ENCODE measurements at regions not wholly inside any gene's neighbourhood (a gene's known extent, or its start where the extent isn't known, plus 50 kb on each side); places are given as distances from the start of the nearest gene placed in this dataset.

DNA sequence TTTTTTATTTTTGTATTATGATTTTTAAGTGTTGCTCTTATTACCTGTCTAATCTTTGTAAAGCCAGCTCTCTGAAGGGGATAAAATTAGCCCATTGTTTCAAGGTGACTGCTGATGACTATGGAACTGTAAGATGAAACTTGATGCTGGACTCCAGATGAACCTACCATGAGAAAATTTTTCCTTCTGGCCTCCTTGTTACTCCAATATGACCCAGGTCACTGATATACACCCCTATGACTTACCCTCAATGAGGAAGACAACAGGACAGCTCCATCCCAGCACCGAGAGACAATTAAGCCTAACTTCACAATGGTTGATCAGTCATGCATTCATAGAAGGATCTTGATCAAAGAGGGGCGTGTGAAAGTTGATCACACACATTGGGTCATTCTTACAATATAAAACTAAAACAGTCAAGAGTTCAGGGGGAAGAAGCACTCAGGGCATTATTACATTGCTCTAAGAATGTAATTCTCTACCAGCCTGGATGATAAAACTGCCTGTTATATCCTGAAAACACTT is 230.8 kb upstream of the AGTR2 start:
- ATAC-seq: no peak
- TF ChIP-seq ESRRG (CRISPR knock-in tag; IDR thresholded peaks at IDR 0.05): no peak
- TF ChIP-seq, protein P1, sequence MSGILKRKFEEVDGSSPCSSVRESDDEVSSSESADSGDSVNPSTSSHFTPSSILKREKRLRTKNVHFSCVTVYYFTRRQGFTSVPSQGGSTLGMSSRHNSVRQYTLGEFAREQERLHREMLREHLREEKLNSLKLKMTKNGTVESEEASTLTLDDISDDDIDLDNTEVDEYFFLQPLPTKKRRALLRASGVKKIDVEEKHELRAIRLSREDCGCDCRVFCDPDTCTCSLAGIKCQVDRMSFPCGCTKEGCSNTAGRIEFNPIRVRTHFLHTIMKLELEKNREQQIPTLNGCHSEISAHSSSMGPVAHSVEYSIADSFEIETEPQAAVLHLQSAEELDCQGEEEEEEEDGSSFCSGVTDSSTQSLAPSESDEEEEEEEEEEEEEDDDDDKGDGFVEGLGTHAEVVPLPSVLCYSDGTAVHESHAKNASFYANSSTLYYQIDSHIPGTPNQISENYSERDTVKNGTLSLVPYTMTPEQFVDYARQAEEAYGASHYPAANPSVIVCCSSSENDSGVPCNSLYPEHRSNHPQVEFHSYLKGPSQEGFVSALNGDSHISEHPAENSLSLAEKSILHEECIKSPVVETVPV (CRISPR knock-in tag; IDR thresholded peaks at IDR 0.05): no peak
- TF ChIP-seq, protein P2, sequence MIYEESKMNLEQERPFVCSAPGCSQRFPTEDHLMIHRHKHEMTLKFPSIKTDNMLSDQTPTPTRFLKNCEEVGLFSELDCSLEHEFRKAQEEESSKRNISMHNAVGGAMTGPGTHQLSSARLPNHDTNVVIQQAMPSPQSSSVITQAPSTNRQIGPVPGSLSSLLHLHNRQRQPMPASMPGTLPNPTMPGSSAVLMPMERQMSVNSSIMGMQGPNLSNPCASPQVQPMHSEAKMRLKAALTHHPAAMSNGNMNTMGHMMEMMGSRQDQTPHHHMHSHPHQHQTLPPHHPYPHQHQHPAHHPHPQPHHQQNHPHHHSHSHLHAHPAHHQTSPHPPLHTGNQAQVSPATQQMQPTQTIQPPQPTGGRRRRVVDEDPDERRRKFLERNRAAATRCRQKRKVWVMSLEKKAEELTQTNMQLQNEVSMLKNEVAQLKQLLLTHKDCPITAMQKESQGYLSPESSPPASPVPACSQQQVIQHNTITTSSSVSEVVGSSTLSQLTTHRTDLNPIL (CRISPR knock-in tag; IDR thresholded peaks at IDR 0.05; ENCODE audit: low read depth): no peak
- TF ChIP-seq CSDC2 (CRISPR knock-in tag; IDR thresholded peaks at IDR 0.05): no peak
- TF ChIP-seq RARB (CRISPR knock-in tag; IDR thresholded peaks at IDR 0.05): no peak
- TF ChIP-seq ARNTL (CRISPR knock-in tag; IDR thresholded peaks at IDR 0.05; ENCODE audit: borderline replicate concordance, low read depth): no peak
- TF ChIP-seq SNAI2 (CRISPR knock-in tag; IDR thresholded peaks at IDR 0.05): no peak
- TF ChIP-seq TOX (CRISPR knock-in tag; IDR thresholded peaks at IDR 0.05; ENCODE audit: borderline replicate concordance): no peak
- no peak for TF ChIP-seq ZFP3 (CRISPR knock-in tag; IDR thresholded peaks at IDR 0.05)
- TF ChIP-seq TCF4 (CRISPR knock-in tag; IDR thresholded peaks at IDR 0.05; ENCODE audit: borderline replicate concordance): no peak
- no peak for TF ChIP-seq ISL1 (CRISPR knock-in tag; IDR thresholded peaks at IDR 0.05)
- TF ChIP-seq GLIS3 (CRISPR knock-in tag; IDR thresholded peaks at IDR 0.05): no peak
- TF ChIP-seq, protein P3, sequence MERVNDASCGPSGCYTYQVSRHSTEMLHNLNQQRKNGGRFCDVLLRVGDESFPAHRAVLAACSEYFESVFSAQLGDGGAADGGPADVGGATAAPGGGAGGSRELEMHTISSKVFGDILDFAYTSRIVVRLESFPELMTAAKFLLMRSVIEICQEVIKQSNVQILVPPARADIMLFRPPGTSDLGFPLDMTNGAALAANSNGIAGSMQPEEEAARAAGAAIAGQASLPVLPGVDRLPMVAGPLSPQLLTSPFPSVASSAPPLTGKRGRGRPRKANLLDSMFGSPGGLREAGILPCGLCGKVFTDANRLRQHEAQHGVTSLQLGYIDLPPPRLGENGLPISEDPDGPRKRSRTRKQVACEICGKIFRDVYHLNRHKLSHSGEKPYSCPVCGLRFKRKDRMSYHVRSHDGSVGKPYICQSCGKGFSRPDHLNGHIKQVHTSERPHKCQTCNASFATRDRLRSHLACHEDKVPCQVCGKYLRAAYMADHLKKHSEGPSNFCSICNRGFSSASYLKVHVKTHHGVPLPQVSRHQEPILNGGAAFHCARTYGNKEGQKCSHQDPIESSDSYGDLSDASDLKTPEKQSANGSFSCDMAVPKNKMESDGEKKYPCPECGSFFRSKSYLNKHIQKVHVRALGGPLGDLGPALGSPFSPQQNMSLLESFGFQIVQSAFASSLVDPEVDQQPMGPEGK (CRISPR knock-in tag; IDR thresholded peaks at IDR 0.05; ENCODE audit: borderline replicate concordance): no peak
- TF ChIP-seq, protein P4, sequence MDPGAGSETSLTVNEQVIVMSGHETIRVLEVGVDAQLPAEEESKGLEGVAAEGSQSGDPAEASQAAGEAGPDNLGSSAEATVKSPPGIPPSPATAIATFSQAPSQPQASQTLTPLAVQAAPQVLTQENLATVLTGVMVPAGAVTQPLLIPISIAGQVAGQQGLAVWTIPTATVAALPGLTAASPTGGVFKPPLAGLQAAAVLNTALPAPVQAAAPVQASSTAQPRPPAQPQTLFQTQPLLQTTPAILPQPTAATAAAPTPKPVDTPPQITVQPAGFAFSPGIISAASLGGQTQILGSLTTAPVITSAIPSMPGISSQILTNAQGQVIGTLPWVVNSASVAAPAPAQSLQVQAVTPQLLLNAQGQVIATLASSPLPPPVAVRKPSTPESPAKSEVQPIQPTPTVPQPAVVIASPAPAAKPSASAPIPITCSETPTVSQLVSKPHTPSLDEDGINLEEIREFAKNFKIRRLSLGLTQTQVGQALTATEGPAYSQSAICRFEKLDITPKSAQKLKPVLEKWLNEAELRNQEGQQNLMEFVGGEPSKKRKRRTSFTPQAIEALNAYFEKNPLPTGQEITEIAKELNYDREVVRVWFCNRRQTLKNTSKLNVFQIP (CRISPR knock-in tag; IDR thresholded peaks at IDR 0.05; ENCODE audit: borderline replicate concordance, low read depth): no peak
- TF ChIP-seq ZNF8 (CRISPR knock-in tag; IDR thresholded peaks at IDR 0.05): no peak
- no peak for TF ChIP-seq ZFP30 (CRISPR knock-in tag; IDR thresholded peaks at IDR 0.05)
- no peak for TF ChIP-seq PPARA (CRISPR knock-in tag; IDR thresholded peaks at IDR 0.05; ENCODE audit: borderline replicate concordance)
- TF ChIP-seq ZNF70 (CRISPR knock-in tag; IDR thresholded peaks at IDR 0.05): no peak
- no peak for TF ChIP-seq BACH2 (CRISPR knock-in tag; IDR thresholded peaks at IDR 0.05; ENCODE audit: borderline replicate concordance)
- TF ChIP-seq ZNF565 (CRISPR knock-in tag; conservative IDR thresholded peaks at IDR 0.05; ENCODE audit: low read depth): no peak

DNA sequence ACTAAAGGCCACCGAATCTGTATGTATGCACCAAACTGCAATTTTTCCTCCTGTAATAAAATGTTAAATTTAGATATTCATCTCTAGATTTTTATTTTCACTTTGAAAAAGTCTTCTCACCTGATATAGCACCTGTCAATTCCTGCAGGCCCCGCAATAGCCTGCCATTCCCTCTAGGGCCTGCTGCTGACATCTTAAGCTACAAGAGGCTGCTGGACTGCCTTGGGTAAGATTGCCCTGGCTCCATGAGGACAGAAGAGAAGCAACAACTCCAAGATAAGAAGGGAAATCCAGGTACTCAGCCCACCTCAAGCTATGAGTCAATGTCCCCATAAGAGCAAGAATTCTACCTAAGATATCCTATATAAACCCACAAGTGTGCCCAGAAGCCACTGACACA is 230.2 kb upstream of the AGTR2 start:
- TF ChIP-seq ZNF565 (CRISPR knock-in tag; conservative IDR thresholded peaks at IDR 0.05; ENCODE audit: low read depth) (no peak), ZFP3 (CRISPR knock-in tag; IDR thresholded peaks at IDR 0.05) (no peak), SNAI2 (CRISPR knock-in tag; IDR thresholded peaks at IDR 0.05) (no peak), ZFP30 (CRISPR knock-in tag; IDR thresholded peaks at IDR 0.05) (no peak), RARB (CRISPR knock-in tag; IDR thresholded peaks at IDR 0.05) (no peak), TOX (CRISPR knock-in tag; IDR thresholded peaks at IDR 0.05; ENCODE audit: borderline replicate concordance) (no peak), ARNTL (CRISPR knock-in tag; IDR thresholded peaks at IDR 0.05; ENCODE audit: borderline replicate concordance, low read depth) (no peak), PPARA (CRISPR knock-in tag; IDR thresholded peaks at IDR 0.05; ENCODE audit: borderline replicate concordance) (no peak), CSDC2 (CRISPR knock-in tag; IDR thresholded peaks at IDR 0.05) (no peak), ZC3H10 (CRISPR knock-in tag; IDR thresholded peaks at IDR 0.05) (no peak), GLIS3 (CRISPR knock-in tag; IDR thresholded peaks at IDR 0.05) (no peak)
- TF ChIP-seq, protein P5, sequence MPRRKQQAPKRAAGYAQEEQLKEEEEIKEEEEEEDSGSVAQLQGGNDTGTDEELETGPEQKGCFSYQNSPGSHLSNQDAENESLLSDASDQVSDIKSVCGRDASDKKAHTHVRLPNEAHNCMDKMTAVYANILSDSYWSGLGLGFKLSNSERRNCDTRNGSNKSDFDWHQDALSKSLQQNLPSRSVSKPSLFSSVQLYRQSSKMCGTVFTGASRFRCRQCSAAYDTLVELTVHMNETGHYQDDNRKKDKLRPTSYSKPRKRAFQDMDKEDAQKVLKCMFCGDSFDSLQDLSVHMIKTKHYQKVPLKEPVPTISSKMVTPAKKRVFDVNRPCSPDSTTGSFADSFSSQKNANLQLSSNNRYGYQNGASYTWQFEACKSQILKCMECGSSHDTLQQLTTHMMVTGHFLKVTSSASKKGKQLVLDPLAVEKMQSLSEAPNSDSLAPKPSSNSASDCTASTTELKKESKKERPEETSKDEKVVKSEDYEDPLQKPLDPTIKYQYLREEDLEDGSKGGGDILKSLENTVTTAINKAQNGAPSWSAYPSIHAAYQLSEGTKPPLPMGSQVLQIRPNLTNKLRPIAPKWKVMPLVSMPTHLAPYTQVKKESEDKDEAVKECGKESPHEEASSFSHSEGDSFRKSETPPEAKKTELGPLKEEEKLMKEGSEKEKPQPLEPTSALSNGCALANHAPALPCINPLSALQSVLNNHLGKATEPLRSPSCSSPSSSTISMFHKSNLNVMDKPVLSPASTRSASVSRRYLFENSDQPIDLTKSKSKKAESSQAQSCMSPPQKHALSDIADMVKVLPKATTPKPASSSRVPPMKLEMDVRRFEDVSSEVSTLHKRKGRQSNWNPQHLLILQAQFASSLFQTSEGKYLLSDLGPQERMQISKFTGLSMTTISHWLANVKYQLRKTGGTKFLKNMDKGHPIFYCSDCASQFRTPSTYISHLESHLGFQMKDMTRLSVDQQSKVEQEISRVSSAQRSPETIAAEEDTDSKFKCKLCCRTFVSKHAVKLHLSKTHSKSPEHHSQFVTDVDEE (CRISPR knock-in tag; IDR thresholded peaks at IDR 0.05): no peak
- peak; percentile 48 for ATAC-seq
